ENCODE measurements at regions not wholly inside any gene's neighbourhood (a gene's known extent, or its start where the extent isn't known, plus 50 kb on each side); places are given as distances from the start of the nearest gene placed in this dataset.

DNA sequence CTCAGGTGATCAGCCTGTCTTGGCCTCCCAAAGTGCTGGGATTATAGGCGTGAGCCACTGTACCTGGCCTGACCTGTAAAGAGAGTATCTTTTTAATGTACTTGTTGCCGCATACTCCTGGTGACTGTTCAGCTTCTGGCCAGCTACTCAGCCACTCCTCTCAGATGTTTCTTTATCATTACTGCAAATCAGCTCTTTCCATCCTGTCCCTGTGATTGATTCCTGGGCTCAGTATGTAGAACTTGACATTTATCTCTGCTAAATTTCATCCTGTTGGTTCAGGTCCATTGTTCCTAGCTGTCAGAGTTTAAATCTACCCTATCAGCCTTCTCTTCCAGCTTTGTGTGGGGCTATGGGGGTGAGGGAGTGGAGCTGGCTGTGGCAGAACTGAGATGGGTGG, 211.5 kb upstream of the ASIC2 start:
- DNase-seq (ENCODE audit: low spot score): no peak
- Mint-ChIP-seq H3K36me3 (ENCODE audit: low read depth, unreplicated experiment) (no peaks in the 10 kb centered on the region), H3K27ac (ENCODE audit: unreplicated experiment) (no peak overlapping the region), H3K27me3 (ENCODE audit: unreplicated experiment) (peaks cover 2% of the 10 kb centered on the region), H3K9me3 (ENCODE audit: unreplicated experiment) (no peaks in the 10 kb centered on the region), H3K4me1 (ENCODE audit: unreplicated experiment) (peaks cover 23% of the 10 kb centered on the region), H3K4me3 (ENCODE audit: unreplicated experiment) (no peak overlapping the region)
- TF ChIP-seq, protein P1, sequence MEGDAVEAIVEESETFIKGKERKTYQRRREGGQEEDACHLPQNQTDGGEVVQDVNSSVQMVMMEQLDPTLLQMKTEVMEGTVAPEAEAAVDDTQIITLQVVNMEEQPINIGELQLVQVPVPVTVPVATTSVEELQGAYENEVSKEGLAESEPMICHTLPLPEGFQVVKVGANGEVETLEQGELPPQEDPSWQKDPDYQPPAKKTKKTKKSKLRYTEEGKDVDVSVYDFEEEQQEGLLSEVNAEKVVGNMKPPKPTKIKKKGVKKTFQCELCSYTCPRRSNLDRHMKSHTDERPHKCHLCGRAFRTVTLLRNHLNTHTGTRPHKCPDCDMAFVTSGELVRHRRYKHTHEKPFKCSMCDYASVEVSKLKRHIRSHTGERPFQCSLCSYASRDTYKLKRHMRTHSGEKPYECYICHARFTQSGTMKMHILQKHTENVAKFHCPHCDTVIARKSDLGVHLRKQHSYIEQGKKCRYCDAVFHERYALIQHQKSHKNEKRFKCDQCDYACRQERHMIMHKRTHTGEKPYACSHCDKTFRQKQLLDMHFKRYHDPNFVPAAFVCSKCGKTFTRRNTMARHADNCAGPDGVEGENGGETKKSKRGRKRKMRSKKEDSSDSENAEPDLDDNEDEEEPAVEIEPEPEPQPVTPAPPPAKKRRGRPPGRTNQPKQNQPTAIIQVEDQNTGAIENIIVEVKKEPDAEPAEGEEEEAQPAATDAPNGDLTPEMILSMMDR (IDR thresholded peaks at IDR 0.05; ENCODE audit: unreplicated experiment): no peak

DNA sequence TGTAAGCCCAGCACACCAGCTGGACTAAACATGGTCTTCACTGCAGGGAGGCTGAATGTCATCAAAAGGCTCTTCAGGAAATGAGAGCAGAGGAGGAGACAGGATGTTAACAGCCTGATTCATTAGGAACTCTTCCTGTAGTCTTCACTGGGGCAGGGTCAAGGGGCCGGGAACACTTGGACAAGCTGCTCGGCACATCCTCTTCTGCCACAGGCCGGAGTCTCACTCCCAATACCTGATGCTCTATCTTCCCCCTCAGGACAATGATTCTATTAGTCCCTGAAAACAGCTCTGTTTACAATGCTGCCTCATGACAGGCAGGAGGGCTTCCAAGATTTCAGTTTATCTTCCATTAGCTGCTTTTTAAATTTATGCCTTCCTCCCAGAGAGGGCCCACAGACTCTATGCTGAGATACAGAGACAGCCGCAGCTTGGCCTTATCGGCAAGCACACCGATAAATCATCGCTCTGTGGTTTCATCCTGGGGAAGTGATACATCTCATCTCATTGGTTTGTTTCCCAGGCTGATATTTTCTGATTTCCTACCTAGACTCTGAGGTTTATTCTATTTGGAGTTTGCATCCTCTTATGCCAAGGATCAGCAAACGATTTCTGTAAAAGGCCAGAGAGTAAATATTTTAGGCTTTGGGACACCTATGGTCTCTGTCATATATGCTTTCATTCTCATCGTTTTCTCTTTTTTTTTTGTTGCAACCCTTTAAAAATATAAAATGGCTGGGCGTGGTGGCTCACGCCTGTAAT, 214.0 kb upstream of the ASIC2 start:
- TF ChIP-seq, protein P1 (IDR thresholded peaks at IDR 0.05; ENCODE audit: unreplicated experiment): no peak
- Mint-ChIP-seq H3K4me3 (ENCODE audit: unreplicated experiment) (no peak overlapping the region), H3K27me3 (ENCODE audit: unreplicated experiment) (peaks cover 4% of the 10 kb centered on the region), H3K27ac (ENCODE audit: unreplicated experiment) (peak overlapping the region; percentile 82), H3K36me3 (ENCODE audit: low read depth, unreplicated experiment) (no peaks in the 10 kb centered on the region), H3K4me1 (ENCODE audit: unreplicated experiment) (peaks cover 26% of the 10 kb centered on the region), H3K9me3 (ENCODE audit: unreplicated experiment) (no peaks in the 10 kb centered on the region)
- DNase-seq (ENCODE audit: low spot score): peak; percentile 39

DNA sequence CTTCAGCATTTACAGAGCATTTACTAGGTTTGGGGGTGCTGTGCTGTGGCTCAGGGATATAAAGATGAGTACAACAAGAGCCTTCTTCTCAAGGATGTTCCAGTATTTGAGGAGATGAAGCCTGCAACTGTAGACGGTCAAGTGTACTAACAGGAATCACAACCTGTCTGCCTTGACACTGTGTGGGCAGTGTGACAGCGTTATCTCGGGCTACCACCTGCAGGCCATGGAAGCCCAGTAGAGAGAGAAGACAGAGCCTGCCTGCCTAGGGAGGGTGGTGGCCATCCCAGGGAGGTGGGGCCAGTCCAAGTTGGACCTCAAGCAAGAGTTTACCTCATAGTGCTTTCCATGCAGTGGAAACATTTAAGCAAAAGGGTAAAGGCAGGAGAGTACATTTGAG, 215.1 kb upstream of the ASIC2 start:
- no peak overlapping the region for H3K4me3 Mint-ChIP-seq (ENCODE audit: unreplicated experiment)
- DNase-seq (ENCODE audit: low spot score): no peak
- H3K27me3 Mint-ChIP-seq (ENCODE audit: unreplicated experiment): peaks cover 7% of the 10 kb centered on the region
- no peak overlapping the region for H3K27ac Mint-ChIP-seq (ENCODE audit: unreplicated experiment)
- peaks cover 26% of the 10 kb centered on the region for H3K4me1 Mint-ChIP-seq (ENCODE audit: unreplicated experiment)
- TF ChIP-seq, protein P1 (IDR thresholded peaks at IDR 0.05; ENCODE audit: unreplicated experiment): no peak
- no peaks in the 10 kb centered on the region for H3K36me3 Mint-ChIP-seq (ENCODE audit: low read depth, unreplicated experiment)
- no peaks in the 10 kb centered on the region for H3K9me3 Mint-ChIP-seq (ENCODE audit: unreplicated experiment)

DNA sequence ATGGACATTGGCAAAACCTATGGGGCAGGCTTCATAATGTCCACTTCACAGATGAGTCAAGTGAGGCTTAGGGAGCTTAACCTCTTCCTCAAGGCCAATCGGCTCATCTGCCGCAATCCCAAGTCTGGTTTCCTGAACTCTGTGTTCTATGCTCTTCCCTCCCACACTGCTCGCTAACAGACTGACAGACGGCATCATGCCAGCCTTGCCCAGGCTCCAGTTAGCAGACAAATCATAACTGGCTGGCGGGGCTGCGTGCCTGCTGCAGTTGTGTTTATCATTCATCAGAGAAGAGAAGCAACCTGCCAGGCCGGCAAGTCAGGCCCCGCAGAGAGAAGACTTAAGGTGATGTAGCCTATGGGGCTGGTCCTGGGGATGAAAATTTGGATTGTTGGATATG, 216.2 kb upstream of the ASIC2 start:
- no peak overlapping the region for H3K4me3 Mint-ChIP-seq (ENCODE audit: unreplicated experiment)
- no peaks in the 10 kb centered on the region for H3K36me3 Mint-ChIP-seq (ENCODE audit: low read depth, unreplicated experiment)
- TF ChIP-seq, protein P1 (IDR thresholded peaks at IDR 0.05; ENCODE audit: unreplicated experiment): no peak
- peaks cover 26% of the 10 kb centered on the region for H3K4me1 Mint-ChIP-seq (ENCODE audit: unreplicated experiment)
- H3K9me3 Mint-ChIP-seq (ENCODE audit: unreplicated experiment): no peaks in the 10 kb centered on the region
- no peak for DNase-seq (ENCODE audit: low spot score)
- no peak overlapping the region for H3K27ac Mint-ChIP-seq (ENCODE audit: unreplicated experiment)
- H3K27me3 Mint-ChIP-seq (ENCODE audit: unreplicated experiment): peaks cover 7% of the 10 kb centered on the region

DNA sequence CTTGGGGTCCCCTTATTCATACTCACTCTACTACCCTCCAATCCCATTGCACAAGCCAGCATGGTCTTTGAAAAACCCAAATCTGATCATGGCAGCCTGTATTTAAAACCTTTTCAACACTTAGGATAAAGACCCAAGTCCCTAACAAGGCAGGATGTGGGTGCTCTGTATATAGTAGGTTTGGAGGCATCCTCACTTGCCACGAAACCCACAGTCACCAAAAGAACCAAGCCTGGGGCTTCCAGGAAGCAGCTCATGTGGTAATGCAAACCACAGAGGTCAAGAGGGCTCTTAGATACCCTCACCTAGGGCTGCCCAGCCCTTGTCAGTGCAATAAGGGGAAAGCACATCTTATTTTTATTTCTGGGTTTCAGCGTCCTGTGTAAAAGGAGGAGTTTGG, 218.6 kb upstream of the ASIC2 start:
- TF ChIP-seq, protein P1 (IDR thresholded peaks at IDR 0.05; ENCODE audit: unreplicated experiment): no peak
- no peak for DNase-seq (ENCODE audit: low spot score)
- no peaks in the 10 kb centered on the region for H3K9me3 Mint-ChIP-seq (ENCODE audit: unreplicated experiment)
- H3K36me3 Mint-ChIP-seq (ENCODE audit: low read depth, unreplicated experiment): no peaks in the 10 kb centered on the region
- peaks cover 9% of the 10 kb centered on the region for H3K27me3 Mint-ChIP-seq (ENCODE audit: unreplicated experiment)
- H3K27ac Mint-ChIP-seq (ENCODE audit: unreplicated experiment): no peak overlapping the region
- no peak overlapping the region for H3K4me3 Mint-ChIP-seq (ENCODE audit: unreplicated experiment)
- peaks cover 26% of the 10 kb centered on the region for H3K4me1 Mint-ChIP-seq (ENCODE audit: unreplicated experiment)
